Ishikawa (cell line): ENCODE measurements at regions not wholly inside any gene's neighbourhood (a gene's known extent, or its start where the extent isn't known, plus 50 kb on each side); places are given as distances from the start of the nearest gene placed in this dataset.

ENCODE experiments used
- CEBPB ChIP-seq: IDR thresholded peaks from 2 replicates; pipeline ENCODE4 v1.6.1; 2012
- CREB1 ChIP-seq: IDR thresholded peaks from 2 replicates; pipeline ENCODE4 v1.6.1; 2012; ENCODE audit warnings: low read depth
- EGR1 ChIP-seq: IDR thresholded peaks from 2 replicates; pipeline ENCODE4 v1.6.1; 2012
- EP300 ChIP-seq: IDR thresholded peaks from 2 replicates; pipeline ENCODE4 v1.6.1; 2012; ENCODE audit warnings: borderline replicate concordance
- FOXM1 ChIP-seq: IDR thresholded peaks from 2 replicates; pipeline ENCODE4 v1.6.1; 2012; ENCODE audit warnings: low read depth, borderline replicate concordance
- NFIC ChIP-seq: IDR thresholded peaks from 2 replicates; pipeline ENCODE4 v1.6.1; 2012
- RAD21 ChIP-seq: IDR thresholded peaks from 2 replicates; pipeline ENCODE4 v1.6.1; 2012; ENCODE audit warnings: low read depth
- TAF1 ChIP-seq: IDR thresholded peaks from 2 replicates; pipeline ENCODE4 v1.6.1; 2012; ENCODE audit warnings: low read depth, mild to moderate bottlenecking
- TCF12 ChIP-seq: IDR thresholded peaks from 2 replicates; pipeline ENCODE4 v1.6.1; 2012; ENCODE audit warnings: low read depth
- TEAD4 ChIP-seq: IDR thresholded peaks from 2 replicates; pipeline ENCODE4 v1.6.1; 2012
- YY1 ChIP-seq: IDR thresholded peaks from 2 replicates; pipeline ENCODE4 v1.6.1; 2012; ENCODE audit warnings: low read depth
- ZBTB7A ChIP-seq: IDR thresholded peaks from 2 replicates; pipeline ENCODE4 v1.6.1; 2012; ENCODE audit warnings: low read depth
- TF ChIP-seq, protein P1 (sequence below): IDR thresholded peaks from 2 replicates; pipeline ENCODE4 v1.6.1; 2012; ENCODE audit warnings: low read depth, mild to moderate bottlenecking
- TF ChIP-seq, protein P2 (sequence below): IDR thresholded peaks from 2 replicates; pipeline ENCODE4 v1.6.1; 2012
- TF ChIP-seq, protein P3 (sequence below): IDR thresholded peaks from 2 replicates; pipeline ENCODE4 v1.6.1; 2012

DNA sequence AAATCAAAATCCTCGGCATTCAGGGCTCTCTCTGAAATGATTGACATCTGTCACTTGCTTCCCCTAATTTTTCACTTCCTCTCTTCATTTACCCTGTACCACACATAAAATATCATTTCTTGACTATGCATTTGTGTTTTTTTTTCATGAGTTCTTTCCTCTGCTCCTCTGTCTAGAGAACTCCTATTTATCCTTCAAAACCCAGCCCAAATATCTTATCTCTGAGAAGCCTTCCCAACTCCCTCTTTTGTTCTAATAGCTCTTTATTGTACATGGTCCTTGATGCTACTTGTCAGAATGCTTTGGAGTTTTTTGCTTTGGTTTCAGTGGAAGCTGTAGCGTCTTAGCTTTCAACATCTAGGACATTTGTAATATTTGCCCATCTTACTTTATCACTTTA lies 190.2 kb upstream of the CTBP2 start:
- TF ChIP-seq TAF1 (no peak), RAD21 (no peak)
- TF ChIP-seq, protein P1, sequence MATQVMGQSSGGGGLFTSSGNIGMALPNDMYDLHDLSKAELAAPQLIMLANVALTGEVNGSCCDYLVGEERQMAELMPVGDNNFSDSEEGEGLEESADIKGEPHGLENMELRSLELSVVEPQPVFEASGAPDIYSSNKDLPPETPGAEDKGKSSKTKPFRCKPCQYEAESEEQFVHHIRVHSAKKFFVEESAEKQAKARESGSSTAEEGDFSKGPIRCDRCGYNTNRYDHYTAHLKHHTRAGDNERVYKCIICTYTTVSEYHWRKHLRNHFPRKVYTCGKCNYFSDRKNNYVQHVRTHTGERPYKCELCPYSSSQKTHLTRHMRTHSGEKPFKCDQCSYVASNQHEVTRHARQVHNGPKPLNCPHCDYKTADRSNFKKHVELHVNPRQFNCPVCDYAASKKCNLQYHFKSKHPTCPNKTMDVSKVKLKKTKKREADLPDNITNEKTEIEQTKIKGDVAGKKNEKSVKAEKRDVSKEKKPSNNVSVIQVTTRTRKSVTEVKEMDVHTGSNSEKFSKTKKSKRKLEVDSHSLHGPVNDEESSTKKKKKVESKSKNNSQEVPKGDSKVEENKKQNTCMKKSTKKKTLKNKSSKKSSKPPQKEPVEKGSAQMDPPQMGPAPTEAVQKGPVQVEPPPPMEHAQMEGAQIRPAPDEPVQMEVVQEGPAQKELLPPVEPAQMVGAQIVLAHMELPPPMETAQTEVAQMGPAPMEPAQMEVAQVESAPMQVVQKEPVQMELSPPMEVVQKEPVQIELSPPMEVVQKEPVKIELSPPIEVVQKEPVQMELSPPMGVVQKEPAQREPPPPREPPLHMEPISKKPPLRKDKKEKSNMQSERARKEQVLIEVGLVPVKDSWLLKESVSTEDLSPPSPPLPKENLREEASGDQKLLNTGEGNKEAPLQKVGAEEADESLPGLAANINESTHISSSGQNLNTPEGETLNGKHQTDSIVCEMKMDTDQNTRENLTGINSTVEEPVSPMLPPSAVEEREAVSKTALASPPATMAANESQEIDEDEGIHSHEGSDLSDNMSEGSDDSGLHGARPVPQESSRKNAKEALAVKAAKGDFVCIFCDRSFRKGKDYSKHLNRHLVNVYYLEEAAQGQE, result no peak

DNA sequence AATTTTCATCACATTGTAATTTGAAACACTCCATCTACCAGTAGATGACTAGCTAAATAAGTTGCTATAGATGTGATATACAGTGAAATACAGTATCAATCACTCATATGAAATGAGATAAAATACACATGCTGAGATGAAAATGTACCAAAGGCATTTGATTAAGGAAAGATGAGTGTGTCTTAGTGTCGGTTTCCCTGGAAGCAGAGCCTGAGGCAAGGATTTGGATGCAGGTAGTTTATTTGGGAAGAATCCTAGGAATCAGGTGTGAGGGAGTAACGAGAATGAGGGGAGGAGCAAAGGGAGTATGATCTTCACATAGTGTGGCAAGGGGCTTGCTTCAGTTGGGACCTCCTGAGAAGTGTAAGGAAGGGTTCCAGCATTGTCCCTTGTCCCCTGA lies 188.2 kb upstream of the CTBP2 start:
- no peak for TF ChIP-seq EGR1
- TF ChIP-seq, protein P2, sequence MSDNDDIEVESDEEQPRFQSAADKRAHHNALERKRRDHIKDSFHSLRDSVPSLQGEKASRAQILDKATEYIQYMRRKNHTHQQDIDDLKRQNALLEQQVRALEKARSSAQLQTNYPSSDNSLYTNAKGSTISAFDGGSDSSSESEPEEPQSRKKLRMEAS, result no peak
- TF ChIP-seq YY1, result no peak
- no peak for TF ChIP-seq CREB1
- no peak for TF ChIP-seq TAF1
- TF ChIP-seq RAD21, result no peak
- TF ChIP-seq TCF12, result no peak
- no peak for TF ChIP-seq EP300
- no peak for TF ChIP-seq TEAD4
- TF ChIP-seq, protein P1, result no peak
- no peak for TF ChIP-seq ZBTB7A
- TF ChIP-seq, protein P3, sequence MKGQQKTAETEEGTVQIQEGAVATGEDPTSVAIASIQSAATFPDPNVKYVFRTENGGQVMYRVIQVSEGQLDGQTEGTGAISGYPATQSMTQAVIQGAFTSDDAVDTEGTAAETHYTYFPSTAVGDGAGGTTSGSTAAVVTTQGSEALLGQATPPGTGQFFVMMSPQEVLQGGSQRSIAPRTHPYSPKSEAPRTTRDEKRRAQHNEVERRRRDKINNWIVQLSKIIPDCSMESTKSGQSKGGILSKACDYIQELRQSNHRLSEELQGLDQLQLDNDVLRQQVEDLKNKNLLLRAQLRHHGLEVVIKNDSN, result no peak
- TF ChIP-seq NFIC, result no peak
- TF ChIP-seq FOXM1, result no peak
- no peak for TF ChIP-seq CEBPB

DNA sequence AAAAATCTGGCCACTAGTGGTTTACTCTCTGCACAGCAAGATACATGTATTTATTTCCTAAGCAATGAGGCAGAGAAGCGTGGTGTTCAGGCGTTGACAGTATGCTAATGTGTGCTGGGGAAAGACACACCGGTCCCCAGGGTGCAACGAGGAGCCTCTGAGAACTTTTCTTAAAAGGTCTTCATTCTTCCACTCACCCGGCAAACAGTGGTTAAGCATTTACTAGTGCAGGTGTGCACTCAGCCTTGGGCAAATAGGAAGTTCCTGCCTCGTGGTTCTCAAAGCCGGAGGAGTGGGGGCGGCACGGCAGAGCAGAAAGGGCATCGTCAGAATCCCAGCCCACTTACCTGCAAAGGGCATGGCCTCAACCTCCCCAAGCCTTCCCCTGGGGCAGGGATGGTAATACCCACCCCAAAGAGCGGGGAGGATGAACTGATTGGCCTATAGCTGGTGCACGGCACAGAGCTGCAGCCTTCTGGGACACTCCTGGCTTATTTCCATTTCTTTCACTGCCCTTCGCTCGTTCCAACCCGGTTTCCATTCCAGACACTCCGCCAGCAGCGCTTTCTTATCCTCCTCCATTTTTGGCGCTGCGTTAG lies 184.3 kb upstream of the CTBP2 start:
- TF ChIP-seq EP300, result no peak

DNA sequence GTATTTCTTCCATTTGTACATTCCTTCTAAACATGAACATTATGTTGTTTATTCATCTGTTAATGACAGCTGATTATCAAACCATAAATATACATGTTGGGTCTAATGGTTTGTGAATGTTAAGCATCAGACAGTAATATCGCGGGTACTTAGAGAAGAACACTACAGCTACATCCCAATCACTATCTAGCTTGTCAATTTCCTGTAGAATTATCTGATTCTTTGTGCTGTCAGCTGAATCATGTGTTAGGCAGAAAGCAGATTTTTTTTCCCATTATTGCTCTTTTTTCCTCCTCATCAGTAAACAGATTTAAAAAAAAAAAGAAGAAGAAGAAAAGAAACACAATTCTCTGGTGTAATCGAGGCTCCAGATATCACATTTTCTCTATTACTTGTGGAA lies 183.6 kb upstream of the CTBP2 start:
- TF ChIP-seq, protein P1, result no peak
- TF ChIP-seq ZBTB7A (no peak), YY1 (no peak), CEBPB (no peak), TEAD4 (no peak), TAF1 (no peak), FOXM1 (no peak), CREB1 (no peak), EGR1 (no peak), NFIC (no peak), RAD21 (no peak), TCF12 (no peak), EP300 (no peak)
- TF ChIP-seq, protein P3, result no peak
- TF ChIP-seq, protein P2, result no peak
